H1 (cell line): ENCODE measurements at regions not wholly inside any gene's neighbourhood (a gene's known extent, or its start where the extent isn't known, plus 50 kb on each side); places are given as distances from the start of the nearest gene placed in this dataset.

Experiments
- CTCF ChIA-PET: fragments of 300-600 bp; sonication (Branson Sonifier 250); formaldehyde crosslinking; loops from one replicate; lab custom pipeline; 2021; ENCODE audit not compliant: partially characterized antibody; lab: Charles Lee
- POLR2A ChIA-PET: fragments of 300-600 bp; sonication (Branson Sonifier 250); formaldehyde crosslinking; loops from one replicate; lab custom pipeline; 2021; ENCODE audit warnings: inconsistent platforms; ENCODE audit not compliant: partially characterized antibody; lab: Charles Lee
- DNase-seq, 2 experiments: peaks; one replicate each; pipeline versions ENCODE4 v3.0.0 to v3.0.0-alpha.2; 2010 to 2022; ENCODE audit warnings: low spot score in 2 of 2, low read depth in 1 of 2, mixed read lengths in 1 of 2
- FAIRE-seq: peaks from 2 replicates; lab custom pipeline; 2011; peaks lifted over from hg19 to GRCh38; lab: Jason Lieb, UNC
- H2AFZ ChIP-seq: 2 replicates; pipeline ENCODE4 v1.8.1; 2012; ENCODE audit warnings: low read length, inconsistent platforms
- H2AK5ac ChIP-seq: 2 replicates; pipeline ENCODE4 v1.6.1; 2013; ENCODE audit warnings: low read depth, low read length
- H2BK120ac ChIP-seq: replicated peaks from 2 replicates; pipeline ENCODE3; 2013; ENCODE audit warnings: low read depth, low read length, inconsistent platforms
- H2BK12ac ChIP-seq: 2 replicates; pipeline ENCODE4 v1.6.1; 2013; ENCODE audit warnings: low read depth, low read length
- H2BK15ac ChIP-seq: 2 replicates; pipeline ENCODE4 v1.6.1; 2013; ENCODE audit warnings: low read length
- H2BK20ac ChIP-seq: 2 replicates; pipeline ENCODE4 v1.6.1; 2013; ENCODE audit warnings: low read length
- H2BK5ac ChIP-seq: 2 replicates; pipeline ENCODE4 v1.6.1; 2013; ENCODE audit warnings: low read depth, low read length
- H3K14ac ChIP-seq: 2 replicates; pipeline ENCODE4 v1.6.1; 2013; ENCODE audit warnings: inconsistent platforms; ENCODE audit not compliant: insufficient read length
- H3K18ac ChIP-seq: 2 replicates; pipeline ENCODE4 v1.6.1; 2013; ENCODE audit warnings: low read length; ENCODE audit errors: extremely low read depth
- H3K23ac ChIP-seq: 2 replicates; pipeline ENCODE4 v1.6.1; 2013; ENCODE audit warnings: inconsistent platforms; ENCODE audit not compliant: insufficient read length
- H3K23me2 ChIP-seq: 2 replicates; pipeline ENCODE4 v1.6.1; 2013; ENCODE audit warnings: low read depth, low read length
- H3K27ac ChIP-seq: 2 replicates; pipeline ENCODE4 v1.6.1; 2011; ENCODE audit warnings: low read depth, low read length, inconsistent platforms
- H3K27me3 ChIP-seq, 4 experiments: replicated peaks in 1 of 4; 1 replicate in 1 of 4; 2 replicates in 3 of 4; pipeline versions ENCODE4 v1.6.1 to v1.8.1; 2011 to 2013; ENCODE audit warnings: low read length in 3 of 4, mild to moderate bottlenecking in 3 of 4, inconsistent platforms in 2 of 4, mixed read lengths in 2 of 4, moderate library complexity in 1 of 4; ENCODE audit not compliant: control insufficient read depth in 3 of 4, insufficient read depth in 3 of 4; ENCODE audit errors: extremely low read depth in 1 of 4
- H3K36me3 ChIP-seq, 4 experiments: 2 replicates each; pipeline versions ENCODE4 v1.6.1 to v1.8.1; 2011 to 2013; ENCODE audit warnings: mild to moderate bottlenecking in 4 of 4, low read length in 3 of 4, moderate library complexity in 2 of 4, control low read depth in 1 of 4, inconsistent platforms in 1 of 4; ENCODE audit not compliant: insufficient read depth in 4 of 4, control insufficient read depth in 2 of 4
- H3K4ac ChIP-seq: replicated peaks from 2 replicates; pipeline ENCODE3; 2013; ENCODE audit warnings: low read length, low read depth, mixed read lengths, inconsistent platforms; ENCODE audit not compliant: insufficient read length
- H3K4me1 ChIP-seq, 4 experiments: replicated peaks in 1 of 4; 1 replicate in 1 of 4; 2 replicates in 3 of 4; pipeline versions ENCODE4 v1.6.1 to v1.8.1; 2011 to 2013; ENCODE audit warnings: low read length in 3 of 4, inconsistent platforms in 2 of 4, mixed read lengths in 1 of 4; ENCODE audit not compliant: insufficient read depth in 4 of 4, control insufficient read depth in 3 of 4
- H3K4me2 ChIP-seq, 2 experiments: 2 replicates each; pipeline versions ENCODE4 v1.6.1 to v1.8.1; 2011 to 2013; ENCODE audit warnings: low read depth in 2 of 2, low read length in 2 of 2, control low read depth in 1 of 2, inconsistent platforms in 1 of 2, mild to moderate bottlenecking in 1 of 2; ENCODE audit not compliant: insufficient read depth in 1 of 2
- H3K4me3 ChIP-seq, 4 experiments: fragments of 200-600, 300-600 bp in 1 of 4; sonication (generic), shearing (Covaris generic), sonication (Bioruptor Twin) in 1 of 4; 2 replicates each; pipeline versions ENCODE4 v1.5.1 to v1.8.1; 2011 to 2016; ENCODE audit warnings: low read length in 4 of 4, low read depth in 3 of 4, control low read depth in 2 of 4, inconsistent platforms in 2 of 4, mild to moderate bottlenecking in 2 of 4, mixed read lengths in 1 of 4, moderate library complexity in 1 of 4; ENCODE audit not compliant: insufficient read depth in 2 of 4; ENCODE audit errors: extremely low read depth in 1 of 4
- H3K56ac ChIP-seq: replicated peaks from 2 replicates; pipeline ENCODE3; 2013; ENCODE audit warnings: low read depth, mild to moderate bottlenecking, mixed read lengths, low read length, inconsistent platforms; ENCODE audit not compliant: insufficient read length
- H3K79me1 ChIP-seq: 2 replicates; pipeline ENCODE4 v1.6.1; 2013; ENCODE audit warnings: low read depth, low read length, control low read depth
- H3K79me2 ChIP-seq, 2 experiments: 2 replicates each; pipeline versions ENCODE4 v1.6.1 to v1.8.1; 2012 to 2013; ENCODE audit warnings: low read length in 2 of 2, mild to moderate bottlenecking in 2 of 2, inconsistent platforms in 1 of 2; ENCODE audit not compliant: insufficient read depth in 2 of 2, control insufficient read depth in 1 of 2
- H3K9ac ChIP-seq, 4 experiments: replicated peaks in 1 of 4; 1 replicate in 1 of 4; 2 replicates in 3 of 4; pipeline versions ENCODE4 v1.6.1 to v1.8.1; 2011 to 2013; ENCODE audit warnings: low read depth in 3 of 4, low read length in 3 of 4, control low read depth in 2 of 4, mild to moderate bottlenecking in 2 of 4, moderate library complexity in 2 of 4, inconsistent platforms in 1 of 4; ENCODE audit errors: extremely low read depth in 1 of 4
- H3K9me3 ChIP-seq, 2 experiments: 2 replicates each; pipeline versions ENCODE4 v1.6.1 to v1.8.1; 2012 to 2013; ENCODE audit warnings: mild to moderate bottlenecking in 2 of 2, moderate library complexity in 2 of 2, control low read depth in 1 of 2, inconsistent platforms in 1 of 2, low read depth in 1 of 2, low read length in 1 of 2, mixed read lengths in 1 of 2; ENCODE audit not compliant: insufficient read depth in 2 of 2
- H4K20me1 ChIP-seq, 2 experiments: replicated peaks in 1 of 2; 2 replicates each; pipeline versions ENCODE3 to v1.8.1; 2011 to 2013; ENCODE audit warnings: inconsistent platforms in 2 of 2, low read length in 2 of 2, mild to moderate bottlenecking in 1 of 2; ENCODE audit not compliant: insufficient read depth in 2 of 2, control insufficient read depth in 1 of 2
- H4K5ac ChIP-seq: 2 replicates; pipeline ENCODE4 v1.6.1; 2013; ENCODE audit warnings: low read length, low read depth, mixed read lengths, inconsistent platforms; ENCODE audit not compliant: insufficient read length
- H4K8ac ChIP-seq: 2 replicates; pipeline ENCODE4 v1.8.0; 2013; ENCODE audit warnings: mild to moderate bottlenecking, moderate library complexity, low read length, inconsistent platforms; ENCODE audit not compliant: insufficient read depth; ENCODE audit errors: extremely low read depth
- H4K91ac ChIP-seq: replicated peaks from 2 replicates; pipeline ENCODE3; 2013; ENCODE audit warnings: low read length, mixed read lengths, inconsistent platforms; ENCODE audit not compliant: insufficient read length
- ASH2L ChIP-seq: fragments of 200-600, 300-600 bp; sonication (generic); IDR thresholded peaks from one replicate; pipeline ENCODE4 v1.7.1; 2017; ENCODE audit warnings: low read length
- BACH1 ChIP-seq: IDR thresholded peaks from 2 replicates; pipeline ENCODE4 v1.6.1; 2012; ENCODE audit warnings: low read length, improper control_type of control experiment
- BRCA1 ChIP-seq: IDR thresholded peaks from 2 replicates; pipeline ENCODE4 v1.6.1; 2012; ENCODE audit warnings: low read depth, low read length, improper control_type of control experiment
- CEBPB ChIP-seq: IDR thresholded peaks from 2 replicates; pipeline ENCODE4 v1.6.1; 2012; ENCODE audit warnings: low read depth, low read length
- CHD2 ChIP-seq: IDR thresholded peaks from 2 replicates; pipeline ENCODE4 v1.6.1; 2012; ENCODE audit warnings: low read length, improper control_type of control experiment
- EZH2 ChIP-seq: fragments of 200-600 bp; sonication (generic); IDR thresholded peaks from 2 replicates; pipeline ENCODE4 v1.7.1; 2012; ENCODE audit warnings: low read depth, mild to moderate bottlenecking, moderate library complexity, low read length, inconsistent platforms; ENCODE audit not compliant: severe bottlenecking
- KDM4A ChIP-seq: IDR thresholded peaks from one replicate; pipeline ENCODE4 v1.7.1; 2012; ENCODE audit warnings: low read depth, mild to moderate bottlenecking, moderate library complexity, low read length, inconsistent platforms; ENCODE audit not compliant: severe bottlenecking
- MAFK ChIP-seq: IDR thresholded peaks from 2 replicates; pipeline ENCODE4 v1.6.1; 2012; ENCODE audit warnings: low read depth, mild to moderate bottlenecking, improper control_type of control experiment, low read length
- NRF1 ChIP-seq: IDR thresholded peaks from 2 replicates; pipeline ENCODE4 v1.6.1; 2011; ENCODE audit warnings: mild to moderate bottlenecking, low read depth, low read length, improper control_type of control experiment
- POU5F1 ChIP-seq: IDR thresholded peaks from 2 replicates; pipeline ENCODE4 v1.6.1; 2011; ENCODE audit warnings: low read depth, mild to moderate bottlenecking, low read length, moderate library complexity
- RAD21 ChIP-seq, 2 experiments: IDR thresholded peaks in 1 of 2; conservative IDR thresholded peaks in 1 of 2; 2 replicates each; pipeline ENCODE4 v1.6.1; 2011; ENCODE audit warnings: low read depth in 2 of 2, low read length in 2 of 2, improper control_type of control experiment in 1 of 2, inconsistent platforms in 1 of 2, mild to moderate bottlenecking in 1 of 2, moderate library complexity in 1 of 2
- SP4 ChIP-seq: IDR thresholded peaks from 2 replicates; pipeline ENCODE4 v1.6.1; 2012; ENCODE audit warnings: low read length, inconsistent platforms
- SUZ12 ChIP-seq: fragments of 200-600 bp; sonication (generic); IDR thresholded peaks from 2 replicates; pipeline ENCODE4 v1.6.1; 2012; ENCODE audit warnings: mild to moderate bottlenecking, inconsistent platforms, low read length, moderate library complexity, mixed read lengths
- YY1 ChIP-seq: IDR thresholded peaks from 2 replicates; pipeline ENCODE4 v1.6.1; 2011; ENCODE audit warnings: low read depth, mild to moderate bottlenecking, low read length
- WGBS, 2 experiments: shearing (Covaris generic) in 1 of 2; methylation state at CpG; one replicate each; pipeline versions ENCODE4 v1.1.6 to v1.1.7; 2013 to 2015; ENCODE audit warnings: low lambda C conversion rate in 2 of 2, mixed read lengths in 2 of 2, inconsistent platforms in 1 of 2, low coverage in 1 of 2, missing lambda C conversion rate in 1 of 2; ENCODE audit not compliant: insufficient replicate concordance in 2 of 2, insufficient coverage in 1 of 2, insufficient read length in 1 of 2; ENCODE audit errors: extremely low coverage in 1 of 2, missing lambda C conversion rate in 1 of 2; 5-methylcytosine and 5-hydroxymethylcytosine counted together

GRCh38 chr1:73040811-73041210 is 758.5 kb upstream of the NEGR1 start:
- ChIA-PET CTCF (no interaction called here), POLR2A (no interaction called here)
- Histone ChIP-seq H3K9ac (no peak overlapping the region), H2BK12ac (no peak overlapping the region), H2AFZ (no peak overlapping the region), H4K8ac (no peak overlapping the region), H3K56ac (no peak overlapping the region), H3K36me3 (no peaks in the 10 kb centered on the region), H4K20me1 (no peaks in the 10 kb centered on the region), H2BK20ac (no peak overlapping the region), H3K4me3 (no peak overlapping the region), H2BK5ac (no peak overlapping the region), H3K79me2 (no peaks in the 10 kb centered on the region), H3K23me2 (no peaks in the 10 kb centered on the region), H2BK120ac (no peak overlapping the region), H2BK15ac (no peak overlapping the region), H3K14ac (no peak overlapping the region), H3K18ac (no peak overlapping the region), H3K27me3 (no peaks in the 10 kb centered on the region), H3K27ac (no peak overlapping the region), H3K4me2 (no peak overlapping the region), H2AK5ac (no peak overlapping the region), H3K9me3 (no peaks in the 10 kb centered on the region), H4K5ac (no peak overlapping the region), H3K4me1 (no peaks in the 10 kb centered on the region), H4K91ac (no peak overlapping the region), H3K79me1 (no peaks in the 10 kb centered on the region), H3K23ac (no peak overlapping the region), H3K4ac (no peak overlapping the region)
- DNase-seq (no peak), FAIRE-seq (no peak)
- 93% methylated on average over 1 of the region's 1 CpG; no CpG with 5 or more reads in 1 of the 2 experiments for WGBS, 2 experiments
- TF ChIP-seq YY1 (no peak), KDM4A (no peak), RAD21 (IDR thresholded peaks at IDR 0.05 in 1 of 2, conservative IDR thresholded peaks at IDR 0.05 in 1 of 2; ENCODE audit: low read depth in 2 of 2, low read length in 2 of 2) (no peak), NRF1 (no peak), BACH1 (no peak), POU5F1 (no peak), SP4 (no peak), CHD2 (no peak), ASH2L (no peak), BRCA1 (no peak), SUZ12 (no peak), EZH2 (no peak), CEBPB (no peak), MAFK (no peak)
